ENCODE measurements at regions not wholly inside any gene's neighbourhood (a gene's known extent, or its start where the extent isn't known, plus 50 kb on each side); places are given as distances from the start of the nearest gene placed in this dataset.

GRCh38 chr2:57515366-57515765 lies 531.2 kb upstream of the VRK2 start:
- DNase-seq = no peak
- no peak for TF ChIP-seq POLR2A (IDR thresholded peaks at IDR 0.05; ENCODE audit: low read length)
- TF ChIP-seq GATA1 (IDR thresholded peaks at IDR 0.05; ENCODE audit: low read depth, low read length) = no peak

DNA sequence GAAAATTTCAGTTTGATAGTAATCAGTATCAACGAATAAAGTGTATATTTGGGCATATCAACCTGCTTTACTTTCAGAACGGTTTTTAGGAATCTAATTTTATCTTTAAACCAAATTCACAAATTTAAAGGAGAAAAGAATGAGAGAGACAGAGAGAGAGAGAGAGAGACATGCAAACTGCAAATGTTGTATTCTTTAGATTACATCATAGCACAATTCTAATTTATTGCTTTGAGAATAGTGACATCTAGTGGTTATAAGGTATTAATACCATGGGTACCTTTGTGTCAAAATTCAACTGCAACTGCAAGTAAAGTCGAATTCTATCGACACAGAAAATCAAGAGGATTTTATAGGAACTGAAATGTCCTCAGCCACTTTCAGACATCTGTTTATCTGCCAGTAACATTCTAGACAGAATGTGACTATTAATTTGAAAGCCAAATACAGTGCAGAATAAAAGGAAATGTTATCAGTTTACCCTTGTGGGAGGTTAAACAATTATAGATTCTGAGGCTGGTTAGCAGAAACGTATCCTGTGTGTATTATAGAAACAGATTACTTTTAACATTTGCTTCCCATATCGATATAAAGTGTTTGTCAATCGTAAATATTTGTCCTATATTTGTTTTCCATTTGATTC lies 529.8 kb upstream of the VRK2 start:
- DNase-seq = peak; percentile 39 to 53
- TF ChIP-seq POLR2A (IDR thresholded peaks at IDR 0.05; ENCODE audit: low read length) (no peak), GATA1 (IDR thresholded peaks at IDR 0.05; ENCODE audit: low read depth, low read length) (no peak)

DNA sequence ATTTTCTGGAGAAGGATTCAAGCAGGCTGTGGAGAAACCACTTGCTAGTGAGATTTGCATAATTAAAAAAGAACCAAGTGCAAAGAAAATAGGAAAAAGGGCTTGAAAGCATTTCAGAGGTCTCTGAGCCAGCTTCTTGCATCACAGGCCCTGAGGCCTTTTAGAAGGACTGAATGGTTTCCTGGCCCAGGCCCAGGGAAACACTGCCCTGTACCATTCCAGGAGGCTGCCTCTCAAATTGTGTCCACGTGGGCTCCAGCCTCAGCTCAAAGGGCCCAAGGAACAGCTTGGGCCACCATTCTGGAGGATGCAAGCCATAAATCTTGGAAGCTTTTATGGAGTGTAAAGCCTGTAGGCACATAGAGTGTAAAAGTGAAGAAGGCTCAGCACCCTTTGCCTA lies 523.3 kb upstream of the VRK2 start:
- DNase-seq = no peak
- TF ChIP-seq GATA1 (IDR thresholded peaks at IDR 0.05; ENCODE audit: low read depth, low read length) = no peak
- TF ChIP-seq POLR2A (IDR thresholded peaks at IDR 0.05; ENCODE audit: low read length) = no peak

- no peak for TF ChIP-seq GATA1 (IDR thresholded peaks at IDR 0.05; ENCODE audit: low read depth, low read length)
- no peak for TF ChIP-seq POLR2A (IDR thresholded peaks at IDR 0.05; ENCODE audit: low read length)
- no peak for DNase-seq
These were observed 518.9 kb upstream of the VRK2 start for GRCh38 chr2:57527685-57528084.

- no peak for TF ChIP-seq POLR2A (IDR thresholded peaks at IDR 0.05; ENCODE audit: low read length)
- TF ChIP-seq GATA1 (IDR thresholded peaks at IDR 0.05; ENCODE audit: low read depth, low read length) = no peak
- DNase-seq = no peak
These were observed 518.1 kb upstream of the VRK2 start for GRCh38 chr2:57528499-57528898.

GRCh38 chr2:57534358-57534757 lies 512.2 kb upstream of the VRK2 start:
- TF ChIP-seq GATA1 (IDR thresholded peaks at IDR 0.05; ENCODE audit: low read depth, low read length) = no peak
- no peak for TF ChIP-seq POLR2A (IDR thresholded peaks at IDR 0.05; ENCODE audit: low read length)
- DNase-seq = no peak

GRCh38 chr2:57536535-57537231 lies 509.9 kb upstream of the VRK2 start:
- TF ChIP-seq POLR2A (IDR thresholded peaks at IDR 0.05; ENCODE audit: low read length) (no peak), GATA1 (IDR thresholded peaks at IDR 0.05; ENCODE audit: low read depth, low read length) (no peak)
- DNase-seq = no peak

- no peak for DNase-seq
These were observed 506.8 kb upstream of the VRK2 start for GRCh38 chr2:57539761-57540160.

GRCh38 chr2:57542081-57542480 lies 504.5 kb upstream of the VRK2 start:
- no peak for DNase-seq
- no peak for TF ChIP-seq GATA1 (IDR thresholded peaks at IDR 0.05; ENCODE audit: low read depth, low read length)

More at GRCh38 chr2:57539761-57540160, 506.8 kb upstream of the VRK2 start:
- TF ChIP-seq GATA1 (IDR thresholded peaks at IDR 0.05; ENCODE audit: low read depth, low read length) (no peak), POLR2A (IDR thresholded peaks at IDR 0.05; ENCODE audit: low read length) (no peak)

DNA sequence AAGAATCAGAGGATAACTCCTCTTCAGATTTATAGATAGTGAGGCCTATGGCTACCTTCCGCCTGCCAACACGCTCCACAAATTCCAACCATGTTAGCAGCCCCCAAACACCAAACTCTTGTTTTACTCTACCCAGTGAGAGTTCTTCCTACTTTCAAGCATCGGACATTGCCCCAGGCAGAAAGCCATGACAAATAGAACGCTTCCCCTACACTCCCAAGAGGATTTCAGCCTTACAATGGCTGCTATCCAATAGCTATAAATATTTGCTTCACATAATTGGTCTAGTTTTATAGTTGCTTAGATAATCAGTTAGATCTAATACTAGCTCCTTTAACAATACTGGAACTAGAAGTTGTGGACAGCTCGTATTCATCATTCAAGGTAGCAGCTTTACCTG lies 503.4 kb upstream of the VRK2 start:
- DNase-seq = no peak
- TF ChIP-seq GATA1 (IDR thresholded peaks at IDR 0.05; ENCODE audit: low read depth, low read length) (no peak), POLR2A (IDR thresholded peaks at IDR 0.05; ENCODE audit: low read length) (no peak)

GRCh38 chr2:57544624-57545023 lies 502.0 kb upstream of the VRK2 start:
- no peak for DNase-seq
- TF ChIP-seq GATA1 (IDR thresholded peaks at IDR 0.05; ENCODE audit: low read depth, low read length) (no peak), POLR2A (IDR thresholded peaks at IDR 0.05; ENCODE audit: low read length) (no peak)

- no peak for TF ChIP-seq POLR2A (IDR thresholded peaks at IDR 0.05; ENCODE audit: low read length)
- TF ChIP-seq GATA1 (IDR thresholded peaks at IDR 0.05; ENCODE audit: low read depth, low read length) = no peak
- DNase-seq = no peak
These were observed 500.1 kb upstream of the VRK2 start for GRCh38 chr2:57546478-57546877.

DNA sequence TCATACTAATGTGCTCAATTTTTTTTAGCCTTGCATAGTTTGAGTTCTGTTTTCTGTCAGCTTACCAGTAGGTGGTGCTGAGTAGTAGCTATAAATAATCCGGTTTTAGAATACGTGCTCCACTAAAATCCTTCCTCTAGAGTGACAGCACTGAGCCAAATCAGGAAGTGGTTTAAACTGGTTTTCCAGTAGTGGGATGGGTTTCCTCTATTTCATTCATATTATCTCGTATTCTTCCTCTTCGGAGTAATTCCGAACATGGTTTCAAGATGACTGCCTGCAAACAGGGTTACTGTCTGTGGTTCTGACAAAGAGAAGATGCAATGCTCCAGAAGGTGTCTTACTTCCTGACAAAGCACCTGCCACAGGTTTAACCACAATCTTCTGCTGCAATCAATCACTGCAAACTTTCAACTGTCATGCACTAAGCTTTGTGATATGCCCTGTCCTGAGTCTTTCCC lies 496.9 kb upstream of the VRK2 start:
- no peak for DNase-seq
- TF ChIP-seq GATA1 (IDR thresholded peaks at IDR 0.05; ENCODE audit: low read depth, low read length) (no peak), POLR2A (IDR thresholded peaks at IDR 0.05; ENCODE audit: low read length) (no peak)

GRCh38 chr2:57550912-57551311 lies 495.7 kb upstream of the VRK2 start:
- no peak for TF ChIP-seq POLR2A (IDR thresholded peaks at IDR 0.05; ENCODE audit: low read length)
- TF ChIP-seq GATA1 (IDR thresholded peaks at IDR 0.05; ENCODE audit: low read depth, low read length) = no peak

DNA sequence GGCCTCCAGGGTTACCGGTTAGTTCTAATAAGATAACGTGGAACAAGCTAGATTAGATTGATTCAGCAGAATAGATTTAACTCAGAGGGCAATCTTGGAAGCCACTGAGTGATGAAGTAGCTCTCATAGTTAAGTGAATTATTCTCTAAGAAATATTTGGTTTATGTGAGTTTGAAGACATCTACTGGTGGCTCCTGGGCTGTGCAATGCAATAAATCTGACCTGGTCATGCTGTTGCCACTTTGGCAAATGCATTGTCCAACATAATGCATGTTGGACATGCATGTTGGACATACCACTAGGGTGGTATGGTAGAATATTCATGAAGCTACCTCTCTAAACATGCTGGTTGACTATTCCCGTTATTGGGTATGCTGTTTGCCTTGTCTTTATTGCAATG lies 493.7 kb upstream of the VRK2 start:
- no peak for TF ChIP-seq GATA1 (IDR thresholded peaks at IDR 0.05; ENCODE audit: low read depth, low read length)
- TF ChIP-seq POLR2A (IDR thresholded peaks at IDR 0.05; ENCODE audit: low read length) = no peak
- DNase-seq = no peak

More at GRCh38 chr2:57550912-57551311, 495.7 kb upstream of the VRK2 start:
- DNase-seq = no peak

Data from erythroblast (primary cell).